ENCODE measurements at regions not wholly inside any gene's neighbourhood (a gene's known extent, or its start where the extent isn't known, plus 50 kb on each side); places are given as distances from the start of the nearest gene placed in this dataset.

DNA sequence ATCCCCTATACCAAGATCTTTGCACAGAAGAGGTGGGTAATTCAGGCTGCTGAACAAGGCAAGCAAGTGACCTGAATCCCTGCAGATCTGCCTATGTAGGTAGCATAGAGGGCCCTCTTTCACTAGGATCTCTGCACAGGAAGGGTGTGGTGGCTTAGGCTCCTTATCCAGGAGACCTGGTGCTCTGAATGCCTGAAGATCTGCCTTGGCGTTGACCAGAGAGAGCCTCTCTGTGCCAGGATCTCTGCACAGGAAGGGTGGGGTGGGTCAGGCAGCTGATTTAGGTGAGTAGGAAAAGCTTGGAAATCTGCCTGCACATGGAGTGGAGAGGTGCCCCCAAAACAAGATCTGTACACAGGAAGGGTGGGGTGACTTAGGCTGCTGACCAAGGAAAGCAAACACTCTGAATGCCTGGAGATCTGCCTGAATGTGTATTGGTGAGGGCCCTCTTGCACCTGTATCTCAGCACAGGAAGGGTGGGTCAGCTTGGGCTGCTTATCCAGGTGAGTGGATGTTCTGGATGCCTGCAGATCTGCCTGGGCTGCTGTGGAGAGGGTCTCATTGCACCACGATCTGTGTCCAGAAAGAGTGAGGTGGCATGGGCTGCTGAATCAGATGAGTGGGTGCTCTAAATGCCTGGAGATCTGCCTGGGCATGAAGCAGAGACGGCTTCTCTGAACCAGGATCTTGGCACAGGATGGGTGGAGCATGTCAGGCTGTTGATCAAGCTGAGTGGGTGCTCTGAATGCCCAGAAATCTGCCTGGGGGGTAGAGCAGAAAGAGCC is 365.9 kb downstream of the DMAC1 start (continued):
- TF ChIP-seq, protein P1, sequence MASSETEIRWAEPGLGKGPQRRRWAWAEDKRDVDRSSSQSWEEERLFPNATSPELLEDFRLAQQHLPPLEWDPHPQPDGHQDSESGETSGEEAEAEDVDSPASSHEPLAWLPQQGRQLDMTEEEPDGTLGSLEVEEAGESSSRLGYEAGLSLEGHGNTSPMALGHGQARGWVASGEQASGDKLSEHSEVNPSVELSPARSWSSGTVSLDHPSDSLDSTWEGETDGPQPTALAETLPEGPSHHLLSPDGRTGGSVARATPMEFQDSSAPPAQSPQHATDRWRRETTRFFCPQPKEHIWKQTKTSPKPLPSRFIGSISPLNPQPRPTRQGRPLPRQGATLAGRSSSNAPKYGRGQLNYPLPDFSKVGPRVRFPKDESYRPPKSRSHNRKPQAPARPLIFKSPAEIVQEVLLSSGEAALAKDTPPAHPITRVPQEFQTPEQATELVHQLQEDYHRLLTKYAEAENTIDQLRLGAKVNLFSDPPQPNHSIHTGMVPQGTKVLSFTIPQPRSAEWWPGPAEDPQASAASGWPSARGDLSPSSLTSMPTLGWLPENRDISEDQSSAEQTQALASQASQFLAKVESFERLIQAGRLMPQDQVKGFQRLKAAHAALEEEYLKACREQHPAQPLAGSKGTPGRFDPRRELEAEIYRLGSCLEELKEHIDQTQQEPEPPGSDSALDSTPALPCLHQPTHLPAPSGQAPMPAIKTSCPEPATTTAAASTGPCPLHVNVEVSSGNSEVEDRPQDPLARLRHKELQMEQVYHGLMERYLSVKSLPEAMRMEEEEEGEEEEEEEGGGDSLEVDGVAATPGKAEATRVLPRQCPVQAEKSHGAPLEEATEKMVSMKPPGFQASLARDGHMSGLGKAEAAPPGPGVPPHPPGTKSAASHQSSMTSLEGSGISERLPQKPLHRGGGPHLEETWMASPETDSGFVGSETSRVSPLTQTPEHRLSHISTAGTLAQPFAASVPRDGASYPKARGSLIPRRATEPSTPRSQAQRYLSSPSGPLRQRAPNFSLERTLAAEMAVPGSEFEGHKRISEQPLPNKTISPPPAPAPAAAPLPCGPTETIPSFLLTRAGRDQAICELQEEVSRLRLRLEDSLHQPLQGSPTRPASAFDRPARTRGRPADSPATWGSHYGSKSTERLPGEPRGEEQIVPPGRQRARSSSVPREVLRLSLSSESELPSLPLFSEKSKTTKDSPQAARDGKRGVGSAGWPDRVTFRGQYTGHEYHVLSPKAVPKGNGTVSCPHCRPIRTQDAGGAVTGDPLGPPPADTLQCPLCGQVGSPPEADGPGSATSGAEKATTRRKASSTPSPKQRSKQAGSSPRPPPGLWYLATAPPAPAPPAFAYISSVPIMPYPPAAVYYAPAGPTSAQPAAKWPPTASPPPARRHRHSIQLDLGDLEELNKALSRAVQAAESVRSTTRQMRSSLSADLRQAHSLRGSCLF (CRISPR knock-in tag; IDR thresholded peaks at IDR 0.05; ENCODE audit: borderline replicate concordance) = no peak
- TF ChIP-seq FLYWCH1 (CRISPR knock-in tag; IDR thresholded peaks at IDR 0.05) = no peak

DNA sequence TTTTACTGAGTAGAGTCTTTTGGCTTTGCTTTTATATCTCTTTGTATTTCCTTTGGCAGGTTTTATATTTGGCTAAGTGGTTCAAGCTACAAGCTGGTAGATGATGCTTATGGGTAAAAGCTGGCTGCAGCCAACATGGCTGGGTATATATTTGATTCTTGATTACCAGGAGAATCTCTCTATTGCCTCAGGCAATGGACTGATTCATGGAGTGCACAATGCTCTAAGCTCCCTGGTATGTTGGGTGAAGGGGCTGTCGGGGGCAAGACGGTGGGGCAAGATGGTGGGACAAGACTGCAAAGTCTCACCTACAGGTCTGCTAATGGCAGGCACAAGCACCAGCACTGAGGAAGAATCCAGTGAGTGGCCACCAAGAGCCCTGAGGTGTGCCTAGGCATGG is 366.6 kb downstream of the DMAC1 start:
- 0% methylated on average over 1 of the region's 2 CpGs for WGBS (ENCODE audit: low lambda C conversion rate)
- Histone ChIP-seq H3K27me3 (ENCODE audit: control insufficient read depth in 1 of 2, insufficient read depth in 2 of 2, low read length in 2 of 2) (no peaks in the 10 kb centered on the region), H3K79me2 (ENCODE audit: insufficient read depth, low read length) (no peaks in the 10 kb centered on the region), H3K4me3 (replicated peaks in 1 of 3; ENCODE audit: insufficient read depth in 1 of 3, low read depth in 2 of 3, low read length in 3 of 3) (no peak overlapping the region), H3K36me3 (replicated peaks in 1 of 2; ENCODE audit: control insufficient read depth in 1 of 2, insufficient read depth in 2 of 2, low read length in 2 of 2) (no peaks in the 10 kb centered on the region), H3K27ac (ENCODE audit: extremely low read length, insufficient read depth, low read length) (no peak overlapping the region), H3K4me2 (ENCODE audit: low read depth, low read length) (no peak overlapping the region), H3K9ac (ENCODE audit: insufficient read depth, low read depth, low read length) (no peak overlapping the region), H3K4me1 (ENCODE audit: insufficient read depth, low read length) (no peaks in the 10 kb centered on the region), H3K9me3 (ENCODE audit: low read length) (peaks cover 22% of the 10 kb centered on the region), H2AFZ (ENCODE audit: low read length) (no peak overlapping the region), H4K20me1 (ENCODE audit: insufficient read depth, low read length) (no peaks in the 10 kb centered on the region)
- no TSS peak for BruUV-seq (replicated peaks)
- DNase-seq (ENCODE audit: low spot score) = no peak
- intact Hi-C loops (cut with micrococcal nuclease; ENCODE audit: unreplicated experiment) (no loop called here), in situ Hi-C loops (cut with HindIII; ENCODE audit: extremely low pct_ligation_motif_present, low pct_unique_long_range_greater_than_20kb) (no loop called here)
- no peak for ATAC-seq
- no peak for FAIRE-seq
- ChIA-PET POLR2A (no interaction called here), CTCF (ENCODE audit: low intra/inter-chr PET ratio, low total read pairs) (no interaction called here)
- TF ChIP-seq ZNF296 (CRISPR knock-in tag; conservative IDR thresholded peaks at IDR 0.05) (no peak), EZH2 (conservative IDR thresholded peaks at IDR 0.05; ENCODE audit: low read depth, low read length) (no peak), HMG20A (CRISPR knock-in tag; IDR thresholded peaks at IDR 0.05; ENCODE audit: borderline replicate concordance) (no peak), TRIM24 (CRISPR knock-in tag; IDR thresholded peaks at IDR 0.05) (no peak), ATF6 (CRISPR knock-in tag; conservative IDR thresholded peaks at IDR 0.05) (no peak), RFX1 (IDR thresholded peaks at IDR 0.05) (no peak), ZNF232 (CRISPR knock-in tag; IDR thresholded peaks at IDR 0.05; ENCODE audit: borderline replicate concordance) (no peak), ZNF766 (CRISPR knock-in tag; IDR thresholded peaks at IDR 0.05; ENCODE audit: borderline replicate concordance) (no peak), MTA3 (CRISPR knock-in tag; IDR thresholded peaks at IDR 0.05) (no peak)
- TF ChIP-seq, protein P2, sequence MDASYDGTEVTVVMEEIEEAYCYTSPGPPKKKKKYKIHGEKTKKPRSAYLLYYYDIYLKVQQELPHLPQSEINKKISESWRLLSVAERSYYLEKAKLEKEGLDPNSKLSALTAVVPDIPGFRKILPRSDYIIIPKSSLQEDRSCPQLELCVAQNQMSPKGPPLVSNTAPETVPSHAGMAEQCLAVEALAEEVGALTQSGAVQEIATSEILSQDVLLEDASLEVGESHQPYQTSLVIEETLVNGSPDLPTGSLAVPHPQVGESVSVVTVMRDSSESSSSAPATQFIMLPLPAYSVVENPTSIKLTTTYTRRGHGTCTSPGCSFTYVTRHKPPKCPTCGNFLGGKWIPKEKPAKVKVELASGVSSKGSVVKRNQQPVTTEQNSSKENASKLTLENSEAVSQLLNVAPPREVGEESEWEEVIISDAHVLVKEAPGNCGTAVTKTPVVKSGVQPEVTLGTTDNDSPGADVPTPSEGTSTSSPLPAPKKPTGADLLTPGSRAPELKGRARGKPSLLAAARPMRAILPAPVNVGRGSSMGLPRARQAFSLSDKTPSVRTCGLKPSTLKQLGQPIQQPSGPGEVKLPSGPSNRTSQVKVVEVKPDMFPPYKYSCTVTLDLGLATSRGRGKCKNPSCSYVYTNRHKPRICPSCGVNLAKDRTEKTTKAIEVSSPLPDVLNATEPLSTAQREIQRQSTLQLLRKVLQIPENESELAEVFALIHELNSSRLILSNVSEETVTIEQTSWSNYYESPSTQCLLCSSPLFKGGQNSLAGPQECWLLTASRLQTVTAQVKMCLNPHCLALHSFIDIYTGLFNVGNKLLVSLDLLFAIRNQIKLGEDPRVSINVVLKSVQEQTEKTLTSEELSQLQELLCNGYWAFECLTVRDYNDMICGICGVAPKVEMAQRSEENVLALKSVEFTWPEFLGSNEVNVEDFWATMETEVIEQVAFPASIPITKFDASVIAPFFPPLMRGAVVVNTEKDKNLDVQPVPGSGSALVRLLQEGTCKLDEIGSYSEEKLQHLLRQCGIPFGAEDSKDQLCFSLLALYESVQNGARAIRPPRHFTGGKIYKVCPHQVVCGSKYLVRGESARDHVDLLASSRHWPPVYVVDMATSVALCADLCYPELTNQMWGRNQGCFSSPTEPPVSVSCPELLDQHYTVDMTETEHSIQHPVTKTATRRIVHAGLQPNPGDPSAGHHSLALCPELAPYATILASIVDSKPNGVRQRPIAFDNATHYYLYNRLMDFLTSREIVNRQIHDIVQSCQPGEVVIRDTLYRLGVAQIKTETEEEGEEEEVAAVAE (CRISPR knock-in tag; IDR thresholded peaks at IDR 0.05; ENCODE audit: borderline replicate concordance) = no peak

Data from HepG2 (cell line).